Transverse colon (tissue), 4 donors: ENCODE measurements at regions not wholly inside any gene's neighbourhood (a gene's known extent, or its start where the extent isn't known, plus 50 kb on each side); places are given as distances from the start of the nearest gene placed in this dataset.

ENCODE experiments used
- EP300 ChIP-seq: sonication (generic); formaldehyde crosslinking; IDR thresholded peaks from one replicate; pipeline ENCODE4 v1.6.1; 2017; ENCODE audit warnings: antibody characterized with exemption, low read depth
- POLR2A ChIP-seq: fragments of 450-650 bp; IDR thresholded peaks from one replicate; pipeline ENCODE4 v1.6.1; 2016; ENCODE audit warnings: antibody characterized with exemption, mild to moderate bottlenecking, moderate library complexity
- POLR2AphosphoS5 ChIP-seq, 3 donors: sonication (generic); formaldehyde crosslinking; IDR thresholded peaks; one replicate each; pipeline ENCODE4 v1.6.1; 2016; ENCODE audit warnings: antibody characterized with exemption in 3 of 3
- TF ChIP-seq, protein P1 (sequence below), 5 experiments: fragments of 200-600 bp in 3 of 5; fragments of 450-650 bp in 2 of 5; sonication (generic) in 3 of 5; IDR thresholded peaks; 1 replicate in 2 of 5; 2 replicates in 3 of 5; pipeline ENCODE4 v1.5.1; 2016 to 2017; ENCODE audit warnings: antibody characterized with exemption in 5 of 5, inconsistent platforms in 3 of 5, mild to moderate bottlenecking in 2 of 5, moderate library complexity in 1 of 5

DNA sequence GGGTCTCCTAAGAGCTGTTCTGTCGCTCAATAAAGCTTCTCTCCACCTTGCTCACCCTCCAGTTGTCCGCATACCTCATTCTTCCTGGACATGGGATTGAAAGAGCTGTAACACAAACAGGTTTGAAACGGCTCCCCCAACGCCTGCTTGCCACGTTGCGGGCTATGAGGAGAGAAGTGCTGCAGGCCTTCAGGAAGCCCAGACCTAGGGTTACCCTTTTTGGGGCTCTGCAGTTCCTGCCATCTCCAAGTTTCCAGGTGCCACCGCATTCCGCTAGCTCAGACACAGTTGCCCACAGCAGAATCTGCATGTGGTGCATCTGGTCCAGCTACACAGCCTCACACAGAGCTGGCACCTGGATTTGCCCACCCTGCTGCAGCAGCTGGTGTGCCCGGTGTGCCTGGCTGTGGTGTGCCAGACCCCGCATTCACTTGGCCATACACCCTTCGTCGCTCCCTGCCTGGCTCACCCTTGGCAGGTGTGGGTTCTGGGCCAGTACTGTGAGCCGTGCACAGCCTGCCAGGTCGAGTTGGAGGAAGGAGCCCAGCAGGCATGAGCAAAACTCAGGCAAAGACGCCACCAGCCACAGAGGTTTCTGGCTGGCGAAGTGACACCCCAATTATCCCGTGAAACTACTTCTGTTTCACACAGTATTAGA, 253.2 kb upstream of the SEMA3A start:
- TF ChIP-seq POLR2A = no peak
- TF ChIP-seq, protein P1, sequence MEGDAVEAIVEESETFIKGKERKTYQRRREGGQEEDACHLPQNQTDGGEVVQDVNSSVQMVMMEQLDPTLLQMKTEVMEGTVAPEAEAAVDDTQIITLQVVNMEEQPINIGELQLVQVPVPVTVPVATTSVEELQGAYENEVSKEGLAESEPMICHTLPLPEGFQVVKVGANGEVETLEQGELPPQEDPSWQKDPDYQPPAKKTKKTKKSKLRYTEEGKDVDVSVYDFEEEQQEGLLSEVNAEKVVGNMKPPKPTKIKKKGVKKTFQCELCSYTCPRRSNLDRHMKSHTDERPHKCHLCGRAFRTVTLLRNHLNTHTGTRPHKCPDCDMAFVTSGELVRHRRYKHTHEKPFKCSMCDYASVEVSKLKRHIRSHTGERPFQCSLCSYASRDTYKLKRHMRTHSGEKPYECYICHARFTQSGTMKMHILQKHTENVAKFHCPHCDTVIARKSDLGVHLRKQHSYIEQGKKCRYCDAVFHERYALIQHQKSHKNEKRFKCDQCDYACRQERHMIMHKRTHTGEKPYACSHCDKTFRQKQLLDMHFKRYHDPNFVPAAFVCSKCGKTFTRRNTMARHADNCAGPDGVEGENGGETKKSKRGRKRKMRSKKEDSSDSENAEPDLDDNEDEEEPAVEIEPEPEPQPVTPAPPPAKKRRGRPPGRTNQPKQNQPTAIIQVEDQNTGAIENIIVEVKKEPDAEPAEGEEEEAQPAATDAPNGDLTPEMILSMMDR (IDR thresholded peaks at IDR 0.05) = no peak
- TF ChIP-seq POLR2AphosphoS5 (IDR thresholded peaks at IDR 0.05) = no peak
- TF ChIP-seq EP300 = no peak
